GM21528 (cell line): ENCODE measurements at regions not wholly inside any gene's neighbourhood (a gene's known extent, or its start where the extent isn't known, plus 50 kb on each side); places are given as distances from the start of the nearest gene placed in this dataset.

Source experiments
- ATAC-seq: cut with Tn5 transposase; IDR thresholded peaks from one replicate; pipeline ENCODE4 v1.9.1; 2021; ENCODE audit warnings: mild to moderate bottlenecking, moderate library complexity; ENCODE audit not compliant: unreplicated experiment, low FRiP score

DNA sequence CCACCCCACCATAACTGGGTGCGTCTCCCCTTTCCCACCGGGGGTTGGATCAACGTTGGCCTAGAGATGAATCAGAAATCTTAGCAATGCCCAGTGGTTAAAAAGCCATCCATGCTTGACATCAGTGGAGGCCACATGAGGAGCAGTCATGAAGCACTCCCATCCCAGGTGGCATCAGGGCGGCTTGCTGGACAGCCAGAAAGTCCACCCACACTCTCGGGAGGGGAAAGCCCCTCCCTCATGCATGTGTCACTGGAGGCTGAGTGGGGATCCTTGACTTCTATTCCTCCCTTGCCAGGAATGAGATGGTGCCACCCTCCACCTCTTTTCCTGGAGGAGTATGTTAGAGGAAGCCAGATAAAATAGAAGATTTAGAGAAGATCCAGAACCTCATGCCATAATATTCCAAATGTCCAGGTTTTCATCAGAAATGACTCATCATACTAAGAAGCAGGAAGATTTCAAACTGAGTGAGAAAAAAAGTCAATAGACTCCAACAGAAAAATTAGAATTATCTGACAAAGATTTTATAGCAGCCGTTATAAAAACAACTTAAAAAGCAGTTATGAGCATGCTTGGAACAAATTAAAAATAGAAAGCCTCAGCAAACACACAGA lies 507.1 kb upstream of the ID2 start:
- no peak for ATAC-seq

GRCh38 chr2:8176887-8177286 lies 505.0 kb upstream of the ID2 start:
- ATAC-seq, result no peak

GRCh38 chr2:8177566-8177965 lies 504.3 kb upstream of the ID2 start:
- ATAC-seq, result no peak

DNA sequence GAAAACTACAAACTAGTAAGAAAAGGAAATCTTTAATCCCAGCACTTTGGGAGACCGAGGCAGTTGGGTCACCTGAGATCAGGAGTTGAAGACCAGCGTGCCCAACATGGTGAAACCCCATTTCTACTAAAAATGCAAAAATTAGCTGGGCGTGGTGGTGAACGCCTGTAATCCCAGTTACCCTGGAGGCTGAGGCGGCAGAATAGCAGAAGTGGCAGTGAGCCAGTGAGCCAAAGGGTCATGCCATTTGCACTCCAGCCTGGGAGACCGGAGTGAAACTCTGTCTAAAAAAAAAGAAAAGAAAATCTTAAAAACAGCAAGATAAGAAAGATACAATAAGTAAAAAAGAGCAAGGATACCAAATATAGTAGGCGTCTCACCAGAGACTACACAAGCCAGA lies 502.9 kb upstream of the ID2 start:
- ATAC-seq, result no peak

- ATAC-seq, result no peak
Measured at GRCh38 chr2:8189316-8189715, 492.5 kb upstream of the ID2 start.

DNA sequence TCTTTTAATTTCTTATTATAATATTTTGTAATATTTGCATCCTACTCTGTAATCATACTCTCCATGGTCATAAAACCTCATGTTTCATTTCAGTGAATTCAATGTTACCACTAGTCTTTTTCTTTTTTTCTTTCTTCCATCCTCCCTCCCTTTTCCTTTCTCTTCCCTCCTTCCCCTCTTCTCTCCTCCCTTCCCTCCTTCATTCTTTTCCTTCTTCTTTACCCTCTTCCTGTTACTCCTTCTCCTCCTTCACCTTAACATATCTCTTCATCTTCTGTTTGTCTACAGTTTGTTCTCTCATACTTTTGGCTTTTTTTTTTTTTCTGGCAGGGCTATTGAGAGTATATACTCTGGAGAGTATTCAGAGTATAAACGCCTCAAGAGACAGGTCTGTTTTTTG lies 491.6 kb upstream of the ID2 start:
- ATAC-seq, result no peak

DNA sequence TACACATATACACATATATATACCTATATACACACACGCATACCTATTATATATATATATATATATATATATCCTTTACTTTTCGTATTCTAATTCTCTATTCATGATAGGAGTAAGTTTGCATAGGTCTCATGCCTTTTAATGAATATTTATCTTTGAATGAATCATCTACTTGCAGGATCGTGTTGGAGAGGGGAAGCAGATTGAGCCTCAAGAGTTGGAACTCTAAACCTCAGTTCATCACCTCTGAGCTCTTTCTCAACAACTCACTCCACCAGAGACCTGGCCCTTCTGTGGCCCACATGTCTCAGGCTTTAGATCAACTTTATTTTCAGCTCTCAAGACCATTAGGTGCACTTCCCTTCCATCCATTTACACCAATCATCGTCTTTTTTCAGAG lies 490.4 kb upstream of the ID2 start:
- ATAC-seq, result no peak

DNA sequence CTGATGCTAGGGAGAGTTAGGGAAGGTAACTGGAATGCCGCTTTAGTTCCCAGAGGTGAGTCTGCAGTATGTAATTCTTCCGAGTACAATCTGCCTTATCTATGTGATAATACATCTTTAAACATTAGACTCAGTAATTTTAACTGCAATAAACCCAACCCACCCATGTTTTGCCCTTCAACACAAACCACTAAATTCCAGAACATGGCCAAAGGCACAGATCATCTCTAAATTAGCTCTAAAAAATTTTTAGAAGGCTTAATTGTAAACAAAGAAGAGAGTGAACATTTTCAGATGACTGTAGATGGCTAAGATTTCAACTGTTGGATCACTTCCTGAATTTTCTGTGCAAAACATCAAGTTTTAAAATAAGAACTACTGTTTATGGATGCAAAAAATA lies 488.7 kb upstream of the ID2 start:
- no peak for ATAC-seq

DNA sequence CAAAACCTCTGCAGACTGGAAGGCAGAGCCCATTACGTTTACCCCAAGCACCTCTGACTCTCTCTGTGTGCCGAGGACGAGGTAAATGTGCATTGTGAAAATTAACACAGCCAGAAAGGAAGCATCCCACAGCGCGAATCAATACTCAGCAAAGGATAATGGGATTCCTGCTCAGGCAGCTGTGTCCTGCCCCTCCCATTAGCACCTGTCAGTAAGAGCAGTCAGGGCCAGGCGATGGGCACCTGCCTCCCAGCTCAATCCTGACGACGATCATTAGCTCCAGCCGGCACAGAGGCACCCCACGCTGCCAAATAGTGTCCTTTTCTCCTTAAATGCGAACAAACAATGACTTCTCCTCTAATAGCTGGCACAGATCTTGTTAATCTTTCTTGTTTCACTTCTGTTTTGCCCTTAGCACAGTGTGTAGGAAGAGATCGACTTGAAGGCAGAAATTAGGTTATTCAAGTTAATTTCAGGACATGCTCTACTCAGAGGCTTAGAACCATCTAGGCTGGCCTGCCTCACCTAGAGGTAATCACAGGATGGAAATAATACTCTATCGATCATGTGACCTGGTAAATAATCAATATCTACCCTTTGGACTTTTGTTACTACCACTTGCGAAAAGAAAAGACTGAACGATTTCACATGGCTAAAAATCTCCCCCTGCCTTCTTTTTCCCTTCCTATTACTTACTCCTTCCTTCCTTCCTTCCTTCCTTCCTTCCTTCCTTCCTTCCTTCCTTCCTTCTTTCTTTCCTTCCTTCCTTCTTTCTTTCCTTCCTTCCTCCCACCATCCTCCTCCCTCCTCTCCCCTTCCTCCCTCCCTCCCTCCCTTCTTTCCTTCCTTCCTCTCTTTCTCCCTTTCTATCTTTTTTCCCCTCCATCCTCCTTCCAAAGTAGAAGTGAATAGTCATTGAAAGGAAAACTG lies 487.9 kb upstream of the ID2 start:
- no peak for ATAC-seq

- no peak for ATAC-seq
Measured at GRCh38 chr2:8195784-8196183, 486.1 kb upstream of the ID2 start.

GRCh38 chr2:8196316-8196715 lies 485.5 kb upstream of the ID2 start:
- no peak for ATAC-seq

- ATAC-seq, result no peak
Measured at GRCh38 chr2:8197101-8197500, 484.8 kb upstream of the ID2 start.

DNA sequence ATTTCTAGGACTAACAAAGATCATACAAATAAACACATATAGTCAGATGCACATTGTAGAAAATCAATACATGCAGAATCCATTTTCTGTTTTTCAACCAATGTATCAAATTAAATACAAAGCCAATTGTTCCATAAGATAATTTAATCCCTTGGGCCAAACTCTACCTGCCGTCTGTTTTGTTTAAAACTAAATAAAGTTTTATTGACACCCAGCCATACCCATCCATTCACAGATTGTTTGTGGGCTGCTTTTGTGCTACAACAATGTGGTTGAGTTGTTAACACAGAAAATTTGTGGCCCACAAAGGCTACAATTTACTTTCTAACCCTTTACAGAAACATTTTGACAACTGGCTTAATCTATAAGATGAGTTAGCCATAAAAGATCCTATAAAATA lies 484.0 kb upstream of the ID2 start:
- ATAC-seq, result no peak

GRCh38 chr2:8198766-8199382 lies 483.0 kb upstream of the ID2 start:
- ATAC-seq, result no peak

DNA sequence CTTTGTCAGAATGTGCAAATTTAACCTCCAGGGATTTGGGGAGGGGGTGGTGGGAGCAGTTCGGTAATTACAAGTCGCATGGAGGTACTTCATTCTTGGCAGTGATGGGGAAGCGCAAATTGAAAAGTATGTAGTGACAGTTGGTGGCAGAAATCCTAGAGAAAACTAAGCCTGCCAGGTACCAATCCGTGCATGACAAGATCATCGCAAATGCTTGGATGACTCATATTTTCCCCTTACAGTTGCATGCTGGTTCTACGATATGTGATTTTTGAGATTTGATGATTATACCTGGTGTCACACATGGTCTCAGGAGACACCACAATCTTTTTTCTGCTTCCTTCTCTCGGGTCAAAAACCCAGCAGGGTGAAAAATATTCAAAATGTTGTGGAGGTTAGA lies 479.7 kb upstream of the ID2 start:
- peak; percentile 73 for ATAC-seq

- ATAC-seq, result no peak
Measured at GRCh38 chr2:8203364-8203763, 478.5 kb upstream of the ID2 start.

DNA sequence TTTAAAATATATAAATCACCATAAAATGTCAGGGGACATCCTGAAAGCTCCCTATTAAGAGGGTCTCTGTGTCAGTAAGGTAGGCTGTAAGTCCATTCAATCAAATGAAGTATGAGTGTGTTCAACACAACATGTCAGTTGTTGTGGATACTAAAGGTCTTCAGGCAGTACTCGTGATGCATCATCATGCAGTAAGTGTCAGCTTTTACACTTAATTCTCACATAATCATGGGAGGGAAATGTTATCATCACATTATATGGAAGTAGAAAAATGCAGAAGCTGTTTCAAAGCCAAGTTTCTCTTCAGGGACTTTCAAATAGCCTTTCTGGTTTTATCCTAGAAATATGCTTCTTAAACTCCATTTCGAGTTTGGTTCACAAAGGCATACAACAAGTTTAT lies 477.1 kb upstream of the ID2 start:
- no peak for ATAC-seq

- ATAC-seq, result no peak
Measured at GRCh38 chr2:8209494-8209893, 472.4 kb upstream of the ID2 start.

GRCh38 chr2:8211384-8211783 lies 470.5 kb upstream of the ID2 start:
- ATAC-seq, result no peak

- no peak for ATAC-seq
Measured at GRCh38 chr2:8212239-8212638, 469.6 kb upstream of the ID2 start.

DNA sequence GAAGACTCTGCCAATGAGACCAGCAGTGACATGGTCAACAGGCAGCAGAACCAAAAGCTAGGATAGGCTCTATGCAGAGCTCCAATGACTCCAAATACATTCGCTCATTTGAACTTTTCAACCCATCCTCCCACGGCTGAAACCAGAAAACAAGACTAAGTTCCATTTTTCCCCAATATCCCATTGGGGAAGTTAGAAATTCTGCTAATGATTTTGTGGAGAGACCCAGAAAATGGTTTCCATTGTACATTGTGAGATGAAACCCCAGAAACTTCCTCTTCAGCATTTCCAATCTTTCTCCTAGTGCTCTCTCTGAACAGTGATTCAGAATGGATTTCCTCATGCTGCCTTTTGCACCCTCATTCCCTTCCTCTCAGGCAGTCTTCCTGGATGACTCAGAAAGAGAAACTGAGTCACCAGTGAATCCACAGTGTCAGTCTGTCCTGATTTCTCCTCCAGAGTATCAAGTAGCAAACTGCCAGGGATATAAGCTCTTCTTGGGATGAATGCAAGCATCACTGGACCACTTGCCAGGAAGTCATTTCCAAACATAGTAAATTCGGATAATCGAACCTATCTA lies 467.7 kb upstream of the ID2 start:
- no peak for ATAC-seq
